ENCODE measurements at regions not wholly inside any gene's neighbourhood (a gene's known extent, or its start where the extent isn't known, plus 50 kb on each side); places are given as distances from the start of the nearest gene placed in this dataset.

DNA sequence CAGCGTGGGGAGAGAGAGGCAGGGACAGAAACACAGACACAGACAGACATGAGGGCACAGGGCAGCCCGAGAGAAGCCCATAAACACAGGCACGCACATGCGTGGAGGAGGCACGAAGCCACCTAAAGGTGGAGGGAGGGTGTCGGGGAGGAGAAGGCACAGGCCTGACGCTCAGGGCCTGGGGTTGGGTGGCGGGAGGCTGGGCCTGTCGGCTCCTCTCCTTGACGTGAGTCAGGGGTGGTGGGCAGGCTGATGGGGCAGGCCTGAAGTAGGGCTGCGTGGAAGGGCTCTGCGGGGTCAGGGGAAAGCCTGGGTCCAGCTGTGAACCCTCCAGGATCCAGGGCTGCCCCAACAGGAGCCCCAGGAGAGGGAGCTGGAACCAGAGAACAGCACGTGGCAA is 74.2 kb downstream of the EPHB3 start:
- TF ChIP-seq, protein P1, sequence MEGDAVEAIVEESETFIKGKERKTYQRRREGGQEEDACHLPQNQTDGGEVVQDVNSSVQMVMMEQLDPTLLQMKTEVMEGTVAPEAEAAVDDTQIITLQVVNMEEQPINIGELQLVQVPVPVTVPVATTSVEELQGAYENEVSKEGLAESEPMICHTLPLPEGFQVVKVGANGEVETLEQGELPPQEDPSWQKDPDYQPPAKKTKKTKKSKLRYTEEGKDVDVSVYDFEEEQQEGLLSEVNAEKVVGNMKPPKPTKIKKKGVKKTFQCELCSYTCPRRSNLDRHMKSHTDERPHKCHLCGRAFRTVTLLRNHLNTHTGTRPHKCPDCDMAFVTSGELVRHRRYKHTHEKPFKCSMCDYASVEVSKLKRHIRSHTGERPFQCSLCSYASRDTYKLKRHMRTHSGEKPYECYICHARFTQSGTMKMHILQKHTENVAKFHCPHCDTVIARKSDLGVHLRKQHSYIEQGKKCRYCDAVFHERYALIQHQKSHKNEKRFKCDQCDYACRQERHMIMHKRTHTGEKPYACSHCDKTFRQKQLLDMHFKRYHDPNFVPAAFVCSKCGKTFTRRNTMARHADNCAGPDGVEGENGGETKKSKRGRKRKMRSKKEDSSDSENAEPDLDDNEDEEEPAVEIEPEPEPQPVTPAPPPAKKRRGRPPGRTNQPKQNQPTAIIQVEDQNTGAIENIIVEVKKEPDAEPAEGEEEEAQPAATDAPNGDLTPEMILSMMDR (IDR thresholded peaks at IDR 0.05), result no peak
- no peak for TF ChIP-seq POLR2A (IDR thresholded peaks at IDR 0.05)

Data from adrenal gland (tissue), 5 donors.